NOMO-1 (cell line): ENCODE measurements at regions not wholly inside any gene's neighbourhood (a gene's known extent, or its start where the extent isn't known, plus 50 kb on each side); places are given as distances from the start of the nearest gene placed in this dataset.

Experiments
- DNase-seq, 2 experiments: peaks; one replicate each; lab custom pipeline; 2025; ENCODE audit not compliant: unreplicated experiment in 2 of 2; lab: John Stamatoyannopoulos, UW

- no peak for DNase-seq
Observed at GRCh38 chr4:189420572-189420971, 520.1 kb upstream of the FRG1 start.

- no peak for DNase-seq
Observed at GRCh38 chr4:189436207-189436606, 504.5 kb upstream of the FRG1 start.

DNA sequence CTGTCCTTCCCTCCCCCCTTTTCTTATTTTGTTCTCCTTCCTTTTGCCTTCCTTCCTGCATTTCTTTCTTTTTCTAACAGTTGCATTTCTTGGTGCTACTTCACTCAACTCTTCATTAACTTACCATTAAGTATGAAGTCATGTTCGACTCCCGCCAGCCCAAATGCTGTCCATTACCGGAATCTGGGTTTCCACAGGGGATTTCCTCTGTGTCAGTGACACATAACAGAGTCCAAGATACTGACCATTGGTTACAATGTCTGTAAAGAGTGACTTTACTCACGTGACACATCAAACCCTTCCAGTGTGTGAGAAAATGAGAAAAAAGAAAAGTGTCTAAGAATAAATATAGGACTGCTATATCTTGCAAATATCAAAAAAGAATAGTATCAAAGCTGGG is 500.0 kb upstream of the FRG1 start:
- DNase-seq: no peak

DNA sequence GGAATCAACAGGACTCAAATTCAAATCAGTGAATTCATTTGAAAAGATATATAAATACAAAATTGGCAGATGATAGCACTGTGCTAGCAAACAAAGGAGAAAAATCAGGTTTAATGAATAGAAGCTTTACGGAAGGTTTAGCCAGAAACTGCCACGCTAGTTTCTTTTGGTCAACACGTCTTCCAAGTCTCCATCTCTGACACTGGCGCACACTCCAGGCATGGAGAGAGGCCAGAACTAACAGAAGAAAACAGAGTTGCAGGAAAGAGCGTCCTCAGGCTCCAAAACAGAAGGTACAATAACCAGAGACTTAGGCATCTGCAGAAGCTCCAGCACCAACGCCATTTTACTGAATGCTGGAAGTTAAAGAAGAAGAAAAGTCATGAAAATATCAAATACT is 497.3 kb upstream of the FRG1 start:
- DNase-seq: no peak

DNA sequence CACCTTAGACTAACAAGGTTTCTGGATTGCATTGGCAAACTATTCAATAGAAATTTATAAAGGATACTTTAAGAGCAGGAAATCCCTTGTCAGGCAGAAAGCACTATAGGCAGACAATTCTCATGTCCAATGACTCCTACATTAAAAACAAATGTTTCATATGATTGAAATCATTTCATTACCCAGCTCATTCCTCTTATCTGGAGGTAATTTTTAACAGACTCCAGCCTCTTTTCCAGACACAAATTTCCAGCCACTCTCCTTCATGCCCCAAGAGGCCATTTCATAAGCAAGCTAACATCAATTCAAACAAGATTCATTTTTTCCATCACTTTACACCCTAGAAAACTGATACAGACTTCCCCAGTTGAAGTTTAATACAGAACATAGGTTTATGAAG is 495.1 kb upstream of the FRG1 start:
- DNase-seq: no peak

DNA sequence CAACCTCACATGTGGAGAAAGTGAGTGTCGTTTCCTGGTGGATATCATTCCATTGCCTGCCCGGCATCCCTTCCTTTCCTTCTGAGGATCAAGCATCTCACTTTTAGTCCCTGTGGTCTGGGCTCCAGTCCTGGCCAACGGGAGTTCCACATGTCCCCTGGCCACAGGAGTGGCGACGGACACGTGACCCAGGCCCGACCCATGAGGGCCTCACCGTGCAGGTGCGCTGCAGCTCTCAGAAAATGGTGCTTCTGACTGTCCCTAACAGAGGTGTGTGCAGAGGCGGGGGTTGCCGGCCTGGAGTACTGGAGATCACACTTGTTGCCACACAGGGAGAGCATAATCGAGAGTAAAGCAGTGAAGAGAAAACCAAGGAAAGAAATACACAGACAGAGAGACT is 476.9 kb upstream of the FRG1 start:
- DNase-seq: no peak

DNA sequence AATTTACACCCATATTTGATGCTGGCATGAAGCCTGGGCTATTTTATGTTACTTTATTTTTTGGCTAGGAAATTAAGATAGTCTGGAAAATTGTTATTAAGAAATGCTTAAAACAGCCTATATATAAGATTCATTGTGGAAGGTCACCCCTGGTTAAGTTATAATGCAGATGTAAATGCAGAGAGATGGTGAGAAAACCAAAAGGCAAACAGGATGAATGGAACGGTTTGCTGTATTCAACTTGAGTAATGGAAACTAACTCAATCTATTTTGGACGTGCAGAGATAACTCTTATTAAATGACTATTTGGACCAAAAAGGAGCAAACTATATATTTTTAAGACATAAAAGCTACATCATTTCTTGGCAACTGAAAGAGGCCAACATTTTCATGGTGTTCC is 446.3 kb upstream of the FRG1 start:
- DNase-seq: no peak

DNA sequence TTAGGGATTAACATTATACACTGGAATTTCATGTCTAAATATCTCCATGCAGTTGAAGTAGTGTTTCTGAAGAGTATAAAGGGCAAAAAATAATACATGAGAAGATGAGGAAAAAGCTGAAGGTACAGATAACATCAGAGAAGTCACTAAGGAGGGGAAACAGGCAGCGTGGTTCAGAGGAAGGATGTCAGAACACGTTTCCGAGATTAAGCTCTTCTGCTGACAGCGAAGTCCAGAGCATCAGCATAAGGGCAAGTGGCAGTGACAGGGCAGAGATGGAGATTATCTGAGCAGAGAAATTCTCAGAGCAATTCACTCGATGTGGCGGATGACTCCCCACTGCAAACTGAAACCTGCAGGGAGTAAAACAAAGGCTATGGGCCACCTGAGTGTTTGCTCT is 443.2 kb upstream of the FRG1 start:
- no peak for DNase-seq

DNA sequence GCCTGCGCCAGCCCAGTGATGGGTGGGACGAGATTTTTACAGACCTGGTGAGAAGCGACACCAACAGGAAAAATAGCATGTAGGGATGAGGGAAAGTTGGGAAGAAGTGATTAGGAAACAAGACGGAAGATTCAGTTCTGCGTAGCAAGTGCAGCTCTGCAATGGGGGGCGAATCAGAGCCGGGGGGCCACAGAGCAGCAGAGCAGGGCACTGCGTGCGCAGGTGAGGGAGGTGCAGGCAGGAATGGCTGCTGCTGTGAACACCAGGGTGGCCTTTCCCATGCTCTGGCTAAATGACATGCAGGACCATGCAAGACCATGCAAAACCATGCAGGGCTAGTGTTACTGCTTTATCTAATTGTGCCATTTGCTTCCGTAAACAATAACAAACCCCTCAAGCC is 442.7 kb upstream of the FRG1 start:
- DNase-seq: no peak

DNA sequence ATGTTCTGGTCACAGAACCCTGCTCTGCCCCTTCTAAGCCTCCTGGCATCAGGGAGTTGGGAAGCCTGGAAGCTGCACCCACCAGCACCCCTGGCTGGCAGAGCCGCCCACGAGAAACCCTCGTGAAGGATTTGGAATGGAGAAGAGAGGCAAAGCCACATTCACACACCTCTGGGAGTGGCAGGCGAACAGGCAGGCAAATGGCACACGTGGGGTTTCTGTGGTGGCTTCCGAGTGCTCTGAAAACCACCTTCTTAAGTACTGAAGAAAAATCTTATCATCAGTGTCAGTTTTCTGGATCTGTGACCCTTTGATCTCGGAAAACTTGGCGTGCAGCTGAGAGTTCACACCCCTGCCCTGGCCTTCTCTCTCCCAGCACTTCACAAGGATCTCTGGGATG is 442.2 kb upstream of the FRG1 start:
- DNase-seq: no peak

DNA sequence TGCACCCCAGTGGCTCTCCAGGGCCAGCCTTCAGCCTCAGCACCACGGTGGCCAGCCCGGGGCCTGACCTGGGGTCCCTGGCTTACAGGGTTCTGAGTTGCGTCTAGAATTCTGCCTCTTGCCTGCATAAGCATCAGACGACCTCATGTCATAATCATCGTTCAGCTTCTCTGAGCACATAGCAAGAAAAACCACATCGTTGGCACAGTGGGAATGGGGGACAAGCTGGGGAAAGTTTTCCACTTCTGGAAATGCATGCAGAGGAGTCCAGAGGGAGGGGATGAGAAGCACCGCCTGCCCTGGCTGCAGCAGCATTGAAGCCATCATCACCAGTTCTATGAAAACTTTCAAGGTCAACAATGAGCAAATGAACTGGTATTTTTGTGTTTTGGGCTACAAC is 441.0 kb upstream of the FRG1 start:
- no peak for DNase-seq

DNA sequence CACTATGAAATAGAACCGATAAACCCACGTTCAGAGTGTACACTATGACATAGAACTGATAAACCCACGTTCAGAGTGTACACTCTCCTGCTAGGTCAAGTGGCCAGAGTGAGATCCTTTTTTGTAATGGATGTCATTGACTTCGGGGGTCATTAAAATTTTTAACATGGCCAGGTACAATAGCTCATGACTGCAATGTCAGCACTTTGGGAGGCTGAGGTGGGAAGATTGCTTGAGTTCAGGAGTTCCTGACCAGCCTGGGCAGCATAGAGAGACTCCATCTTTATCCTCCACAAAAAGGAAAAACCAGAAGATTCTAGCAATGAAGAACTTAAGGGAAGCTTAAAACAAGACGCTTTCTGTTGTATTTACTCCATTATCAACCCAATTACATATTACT is 439.7 kb upstream of the FRG1 start:
- no peak for DNase-seq

GRCh38 chr4:189502841-189503435 is 437.7 kb upstream of the FRG1 start:
- DNase-seq: no peak

DNA sequence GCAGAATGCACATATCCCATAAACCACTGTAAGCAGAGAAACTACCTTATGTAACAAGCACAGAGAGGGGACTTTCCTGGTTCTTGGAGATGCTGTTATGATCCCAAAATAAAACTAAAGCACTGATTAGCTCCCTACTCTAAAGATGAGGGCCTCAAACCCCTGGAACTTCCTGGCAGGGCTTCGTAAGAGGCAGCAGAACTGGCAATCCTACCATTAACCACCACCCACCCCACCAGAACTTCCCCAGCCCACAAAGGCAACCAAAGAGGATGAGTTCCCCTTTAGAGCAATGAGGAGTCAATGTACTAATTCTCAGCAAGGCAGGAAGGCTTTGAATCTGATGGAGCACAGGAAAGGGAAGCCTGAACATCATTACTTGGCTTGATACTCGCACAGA is 436.5 kb upstream of the FRG1 start:
- DNase-seq: no peak

DNA sequence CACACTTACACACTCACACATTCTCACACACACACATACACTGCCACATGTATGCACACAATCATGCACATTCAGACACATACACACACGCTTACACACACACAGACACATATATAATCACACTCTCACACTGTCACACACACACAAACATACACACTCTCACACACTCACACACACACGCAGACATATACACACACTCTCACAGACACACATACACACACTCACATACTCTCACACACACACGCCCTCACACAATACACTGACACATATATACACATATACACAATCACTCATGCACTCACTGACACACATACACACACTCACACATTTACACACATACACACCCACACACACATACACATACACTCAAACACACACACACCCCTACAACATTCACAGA is 435.3 kb upstream of the FRG1 start:
- DNase-seq: no peak

- DNase-seq: no peak
Observed at GRCh38 chr4:189506080-189506479, 434.6 kb upstream of the FRG1 start.

GRCh38 chr4:189507060-189507459 is 433.6 kb upstream of the FRG1 start:
- no peak for DNase-seq

DNA sequence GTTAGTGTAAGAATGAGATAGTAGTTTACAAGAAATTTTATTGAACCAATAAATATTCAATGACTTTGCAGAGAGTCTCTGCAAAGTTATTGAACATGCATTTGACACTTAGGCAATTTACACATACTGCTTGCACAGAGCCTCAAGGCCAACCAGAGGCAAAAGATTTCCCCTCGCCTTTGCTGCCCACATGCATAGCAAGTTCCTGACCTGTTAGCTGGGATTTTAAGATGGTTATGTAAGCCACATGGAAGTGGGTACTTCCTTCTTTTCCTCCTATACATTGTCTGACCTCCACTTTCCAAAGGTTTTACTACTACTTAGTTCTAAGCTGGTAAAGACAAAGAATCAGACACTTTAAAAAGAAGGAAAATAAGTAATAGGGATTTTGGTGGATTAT is 430.1 kb upstream of the FRG1 start:
- DNase-seq: no peak

DNA sequence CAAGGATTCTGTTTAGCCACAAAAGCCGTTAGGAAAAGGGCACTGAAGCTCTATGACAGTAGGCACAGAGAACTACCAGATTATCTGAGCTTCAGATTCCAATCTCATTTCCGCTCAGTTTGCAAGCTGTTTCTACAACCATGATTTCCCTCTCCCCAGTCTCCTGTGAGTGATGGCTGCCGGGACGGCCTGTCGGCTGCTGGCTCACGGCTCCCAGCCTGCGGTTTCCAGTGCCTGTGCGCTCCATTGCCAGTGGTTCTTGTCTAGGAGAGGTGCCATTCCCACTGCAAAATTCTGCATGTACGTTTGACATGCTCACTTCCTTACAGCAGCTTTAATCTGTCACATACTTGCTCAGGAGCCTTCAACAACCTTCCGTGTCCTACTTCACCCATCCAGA is 429.1 kb upstream of the FRG1 start:
- no peak for DNase-seq

GRCh38 chr4:189513421-189513820 is 427.3 kb upstream of the FRG1 start:
- no peak for DNase-seq

GRCh38 chr4:189514209-189514608 is 426.5 kb upstream of the FRG1 start:
- DNase-seq: no peak

DNA sequence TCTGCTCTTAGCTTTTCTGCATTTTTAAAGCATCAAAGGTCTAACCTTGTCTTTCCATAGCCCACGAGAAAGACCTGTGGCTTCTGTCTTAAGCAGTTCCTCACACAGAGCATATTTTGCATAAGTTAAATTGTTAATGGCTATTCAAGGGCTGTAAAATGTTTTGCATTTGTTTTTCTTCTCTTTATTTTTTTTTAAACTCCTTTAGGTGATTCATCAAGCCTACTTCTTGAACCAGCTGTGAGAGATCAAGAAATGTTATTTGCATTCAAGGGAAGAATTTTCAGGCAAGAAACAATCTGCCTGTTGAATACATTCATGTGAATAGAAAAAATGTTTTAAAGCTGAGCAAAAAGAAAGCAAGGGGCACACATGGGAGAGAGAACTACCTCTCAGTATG is 423.8 kb upstream of the FRG1 start:
- DNase-seq: no peak

- DNase-seq: no peak
Observed at GRCh38 chr4:189519186-189519585, 421.5 kb upstream of the FRG1 start.

GRCh38 chr4:189525304-189525703 is 415.4 kb upstream of the FRG1 start:
- DNase-seq: no peak
